HepG2 (cell line): ENCODE measurements at regions not wholly inside any gene's neighbourhood (a gene's known extent, or its start where the extent isn't known, plus 50 kb on each side); places are given as distances from the start of the nearest gene placed in this dataset.

Source experiments
- ARNT2 ChIP-seq: sonication (generic); formaldehyde crosslinking; IDR thresholded peaks from 2 replicates; pipeline ENCODE4 v1.8.0; 2022; ENCODE audit warnings: mild to moderate bottlenecking, low read depth, missing genetic modification reagents, moderate library complexity
- MLLT10 ChIP-seq: sonication (generic); formaldehyde crosslinking; IDR thresholded peaks from 2 replicates; pipeline ENCODE4 v1.4.0; 2020; ENCODE audit warnings: missing genetic modification reagents
- UBTF ChIP-seq: sonication (generic); formaldehyde crosslinking; IDR thresholded peaks from 2 replicates; pipeline ENCODE4 v1.4.0; 2020; ENCODE audit warnings: mild to moderate bottlenecking, missing genetic modification reagents
- ZBTB21 ChIP-seq: sonication (generic); formaldehyde crosslinking; IDR thresholded peaks from 2 replicates; pipeline ENCODE4 v1.4.0; 2020; ENCODE audit warnings: missing genetic modification reagents
- ZFP36L2 ChIP-seq: sonication (generic); formaldehyde crosslinking; IDR thresholded peaks from 2 replicates; pipeline ENCODE4 v1.4.0; 2020; ENCODE audit warnings: missing genetic modification reagents
- ZNF660 ChIP-seq: sonication (generic); formaldehyde crosslinking; IDR thresholded peaks from 2 replicates; pipeline ENCODE4 v1.5.1; 2020; ENCODE audit warnings: mild to moderate bottlenecking, low read depth, missing genetic modification reagents, borderline replicate concordance
- ZNF749 ChIP-seq: sonication (generic); formaldehyde crosslinking; IDR thresholded peaks from 2 replicates; pipeline ENCODE4 v1.8.0; 2022; ENCODE audit warnings: mild to moderate bottlenecking, missing genetic modification reagents, moderate library complexity, borderline replicate concordance
- ZNF75D ChIP-seq: sonication (generic); formaldehyde crosslinking; IDR thresholded peaks from 2 replicates; pipeline ENCODE4 v1.8.1; 2023; ENCODE audit warnings: missing genetic modification reagents, mild to moderate bottlenecking, borderline replicate concordance
- TF ChIP-seq, protein P1 (sequence below): sonication (generic); formaldehyde crosslinking; IDR thresholded peaks from 2 replicates; pipeline ENCODE4 v1.4.0; 2020; ENCODE audit warnings: missing genetic modification reagents, borderline replicate concordance
- TF ChIP-seq, protein P2 (sequence below): sonication (generic); formaldehyde crosslinking; IDR thresholded peaks from 2 replicates; pipeline ENCODE4 v1.5.1; 2020; ENCODE audit warnings: missing genetic modification reagents, mild to moderate bottlenecking, borderline replicate concordance

DNA sequence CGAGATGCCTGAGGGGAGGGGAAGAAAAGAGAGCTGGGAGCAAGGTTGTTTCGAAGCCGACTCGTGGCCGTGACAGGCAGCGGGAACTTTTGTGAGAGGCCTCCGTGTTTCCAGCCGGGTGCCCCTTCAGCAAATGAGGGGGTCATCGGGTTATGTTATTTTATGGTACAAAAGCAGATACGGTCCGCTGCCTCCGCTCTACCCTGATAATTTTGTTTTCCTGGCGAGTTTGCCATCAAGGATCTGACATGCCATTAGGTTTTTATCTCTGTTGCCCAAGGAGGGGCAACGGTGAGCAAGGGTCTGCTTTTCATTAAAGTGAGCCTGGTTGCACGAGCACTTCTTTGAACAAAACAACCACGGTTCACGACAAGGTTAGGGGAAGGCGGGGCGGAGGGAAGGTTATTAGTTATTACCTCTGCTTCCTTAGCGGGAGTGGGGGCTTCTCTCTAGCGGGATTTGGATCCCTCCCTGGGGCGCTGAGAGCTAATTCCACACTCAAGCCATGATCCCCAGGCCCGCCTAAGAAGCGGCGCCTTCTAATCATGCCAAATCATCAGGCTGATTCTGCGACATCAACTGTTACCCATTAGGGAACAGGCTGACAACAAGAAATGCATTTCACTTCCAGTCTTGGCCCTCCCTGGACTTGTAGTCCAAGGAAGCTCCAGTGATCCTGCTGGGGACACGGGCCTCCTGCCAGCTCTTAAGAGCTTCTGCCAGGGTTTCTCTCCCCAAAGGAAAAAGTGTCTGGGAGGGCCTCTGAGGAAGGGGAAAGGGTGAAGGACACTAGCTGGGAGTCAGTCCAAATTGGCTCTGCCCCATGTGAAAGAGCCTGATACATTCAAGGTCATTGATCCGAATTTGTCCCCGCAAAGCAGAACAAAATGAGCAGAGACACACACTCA is 617.7 kb downstream of the MID1IP1 start (continued):
- no peak for TF ChIP-seq UBTF (CRISPR knock-in tag)
- no peak for TF ChIP-seq ZNF75D
- TF ChIP-seq, protein P1, sequence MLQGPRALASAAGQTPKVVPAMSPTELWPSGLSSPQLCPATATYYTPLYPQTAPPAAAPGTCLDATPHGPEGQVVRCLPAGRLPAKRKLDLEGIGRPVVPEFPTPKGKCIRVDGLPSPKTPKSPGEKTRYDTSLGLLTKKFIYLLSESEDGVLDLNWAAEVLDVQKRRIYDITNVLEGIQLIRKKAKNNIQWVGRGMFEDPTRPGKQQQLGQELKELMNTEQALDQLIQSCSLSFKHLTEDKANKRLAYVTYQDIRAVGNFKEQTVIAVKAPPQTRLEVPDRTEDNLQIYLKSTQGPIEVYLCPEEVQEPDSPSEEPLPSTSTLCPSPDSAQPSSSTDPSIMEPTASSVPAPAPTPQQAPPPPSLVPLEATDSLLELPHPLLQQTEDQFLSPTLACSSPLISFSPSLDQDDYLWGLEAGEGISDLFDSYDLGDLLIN = no peak
- TF ChIP-seq MLLT10 (CRISPR knock-in tag) = no peak
- TF ChIP-seq, protein P2, sequence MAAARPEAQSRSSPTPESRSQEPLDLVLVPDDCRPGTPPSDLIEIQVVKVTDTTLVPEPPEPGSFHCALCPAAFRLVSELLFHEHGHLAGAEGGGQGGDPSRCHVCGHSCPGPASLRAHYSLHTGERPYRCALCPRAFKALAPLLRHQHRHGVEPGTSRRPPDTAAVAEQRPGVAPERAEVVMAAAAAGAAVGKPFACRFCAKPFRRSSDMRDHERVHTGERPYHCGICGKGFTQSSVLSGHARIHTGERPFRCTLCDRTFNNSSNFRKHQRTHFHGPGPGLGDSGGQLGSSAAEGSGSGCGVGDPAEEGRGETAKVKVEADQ (CRISPR knock-in tag) = no peak
- no peak for TF ChIP-seq ARNT2 (CRISPR knock-in tag)
- TF ChIP-seq ZNF749 (CRISPR knock-in tag) = no peak
- no peak for TF ChIP-seq ZBTB21 (CRISPR knock-in tag)
- TF ChIP-seq ZNF660 (CRISPR knock-in tag) = no peak
- TF ChIP-seq ZFP36L2 (CRISPR knock-in tag) = no peak
